ENCODE measurements at regions not wholly inside any gene's neighbourhood (a gene's known extent, or its start where the extent isn't known, plus 50 kb on each side); places are given as distances from the start of the nearest gene placed in this dataset.
"Not testable (repeated sequence)": the region's sequence is repeated elsewhere in the genome, so short reads cannot be mapped to it uniquely, and the experiment has no call there.

DNA sequence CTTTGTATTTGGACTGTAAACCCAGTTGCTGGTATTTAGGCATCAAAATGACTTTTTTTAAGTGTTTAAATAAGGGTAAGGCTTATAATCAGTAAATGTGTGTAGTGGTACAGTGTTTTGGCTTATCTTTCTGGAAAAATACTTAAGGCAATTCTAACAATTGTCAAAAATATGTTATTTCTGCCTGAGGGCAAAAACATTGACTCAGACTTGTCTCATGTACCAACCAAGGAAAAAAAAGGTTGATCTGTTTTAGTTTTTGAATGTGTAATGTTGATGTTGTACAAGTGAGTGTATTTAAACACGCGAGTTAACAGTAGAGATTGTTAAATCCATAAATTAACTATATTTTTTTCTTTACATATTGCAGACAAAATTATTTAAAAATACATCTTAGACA, 277.8 kb upstream of the TYRP1 start:
- H3K27ac Mint-ChIP-seq, result no peak overlapping the region
- no peaks in the 10 kb centered on the region for H3K36me3 Mint-ChIP-seq
- no peaks in the 10 kb centered on the region for H3K27me3 Mint-ChIP-seq
- no peak overlapping the region for H3K4me3 Mint-ChIP-seq
- no peaks in the 10 kb centered on the region for H3K4me1 Mint-ChIP-seq
- H3K9me3 Mint-ChIP-seq, result peaks cover 3 to 29% (median 8%) of the 10 kb centered on the region in 3 donors

DNA sequence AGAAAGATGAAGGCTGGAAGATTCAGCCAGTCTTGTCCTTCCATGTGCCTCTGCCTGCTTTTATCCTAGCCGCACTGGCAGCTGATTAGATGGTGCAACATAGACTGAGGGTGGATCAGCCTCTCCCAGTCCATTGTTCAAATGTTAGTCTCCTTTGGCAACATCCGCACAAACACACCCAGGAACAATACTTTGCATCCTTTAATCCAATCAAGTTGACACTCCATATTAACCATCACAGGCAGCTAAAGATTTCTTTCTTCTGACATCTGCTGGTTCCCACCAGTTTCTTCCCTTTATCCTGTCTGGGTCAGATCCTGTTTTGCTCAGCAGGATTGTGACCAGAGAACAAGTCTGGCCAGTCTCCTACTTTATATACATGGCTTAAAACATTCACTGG, 276.5 kb upstream of the TYRP1 start:
- Mint-ChIP-seq H3K27ac (no peak overlapping the region), H3K36me3 (no peaks in the 10 kb centered on the region), H3K27me3 (no peaks in the 10 kb centered on the region), H3K4me1 (no peaks in the 10 kb centered on the region), H3K4me3 (no peak overlapping the region), H3K9me3 (peaks cover 3 to 25% (median 5%) of the 10 kb centered on the region in 3 donors)

DNA sequence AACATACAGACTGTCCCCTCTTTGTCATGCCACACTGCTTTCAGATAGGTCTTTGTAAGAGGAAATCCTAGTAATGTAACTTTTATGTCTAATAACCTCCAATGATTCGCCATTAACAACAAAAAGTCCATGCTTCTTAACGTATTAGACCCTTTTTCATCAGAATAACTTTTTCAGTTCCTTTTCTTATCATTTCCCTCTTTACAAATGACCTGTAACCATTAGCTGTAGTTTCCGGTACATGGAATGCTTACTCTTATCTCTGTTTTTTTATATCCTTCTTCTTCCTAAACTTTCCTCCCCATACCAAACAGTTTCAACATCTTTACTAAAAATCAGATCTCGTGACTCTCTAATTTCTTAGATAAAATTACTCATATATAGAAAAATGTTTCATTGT, 268.9 kb upstream of the TYRP1 start:
- Mint-ChIP-seq H3K27me3 (no peaks in the 10 kb centered on the region), H3K4me1 (no peaks in the 10 kb centered on the region), H3K9me3 (peaks cover 0 to 4% (median 0%) of the 10 kb centered on the region in 3 donors), H3K4me3 (no peak overlapping the region), H3K36me3 (peaks cover 1% of the 10 kb centered on the region), H3K27ac (no peak overlapping the region)

DNA sequence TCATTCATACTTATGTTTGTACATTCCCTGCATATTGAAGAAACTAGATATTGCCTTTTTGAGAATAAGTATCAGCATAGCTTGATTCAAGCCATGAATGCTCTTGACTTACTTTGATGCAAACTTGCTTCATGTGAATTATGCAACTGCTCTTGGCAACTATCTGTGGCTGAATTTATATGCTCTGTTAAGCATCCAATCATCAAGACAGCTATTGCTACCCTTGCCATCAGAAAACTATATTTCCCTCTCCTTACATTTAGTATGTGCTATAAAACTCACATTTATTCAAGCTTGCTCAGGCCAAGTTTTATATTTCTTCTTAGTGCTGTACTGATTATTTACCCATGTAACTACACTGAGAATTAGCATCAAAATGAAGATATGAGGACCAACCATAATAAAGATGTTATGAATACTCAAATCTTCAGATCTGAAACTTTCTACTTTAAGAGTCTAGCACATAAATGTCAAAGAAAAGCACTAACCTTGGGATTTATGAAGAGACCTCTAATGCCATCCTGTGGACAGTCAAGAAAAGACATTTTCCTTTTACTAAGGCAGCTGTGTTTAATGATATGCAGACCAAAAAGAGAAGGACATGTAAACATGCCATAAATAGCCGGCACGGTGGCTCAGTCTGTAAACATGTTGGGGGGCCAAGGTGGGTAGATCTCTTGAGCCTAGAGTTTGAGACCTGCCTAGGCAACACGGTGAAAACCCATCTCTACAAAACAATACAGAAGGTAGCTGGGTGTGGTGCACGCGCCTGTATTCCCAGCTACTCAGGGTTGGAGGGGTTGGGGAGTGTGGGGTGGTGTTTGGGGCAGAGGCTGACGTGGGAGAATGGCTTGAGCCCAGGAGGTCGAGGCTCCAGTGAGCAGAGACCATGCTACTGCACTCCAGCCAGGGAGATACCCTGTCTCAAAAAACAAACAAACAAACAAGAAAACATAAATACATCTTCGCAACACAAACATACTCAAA, 267.0 kb upstream of the TYRP1 start:
- no peak overlapping the region for H3K27ac Mint-ChIP-seq
- no peaks in the 10 kb centered on the region for H3K27me3 Mint-ChIP-seq
- H3K9me3 Mint-ChIP-seq, result peaks cover 0 to 4% (median 0%) of the 10 kb centered on the region in 3 donors
- H3K36me3 Mint-ChIP-seq, result peaks cover 1% of the 10 kb centered on the region
- H3K4me1 Mint-ChIP-seq, result no peaks in the 10 kb centered on the region
- no peak overlapping the region for H3K4me3 Mint-ChIP-seq

DNA sequence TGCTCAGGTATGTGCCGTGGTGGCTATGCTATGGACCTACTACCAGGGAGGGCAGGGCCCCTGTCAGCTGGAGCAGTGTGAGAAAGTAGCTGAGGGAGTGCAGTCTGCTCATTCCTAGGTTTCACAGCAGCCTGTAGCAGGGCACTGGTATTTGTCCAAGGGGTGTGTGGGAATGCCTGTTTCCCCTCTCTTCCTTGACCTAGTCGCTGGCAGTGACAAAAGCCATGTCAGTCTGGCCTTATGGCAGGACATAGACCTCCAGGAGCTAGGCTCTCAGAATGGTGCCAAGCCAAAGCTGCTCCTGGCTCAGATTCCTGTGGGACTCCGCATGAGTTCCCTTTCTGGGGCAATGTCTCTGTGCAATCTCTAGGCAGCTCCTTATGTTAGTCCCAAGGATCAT, 253.9 kb upstream of the TYRP1 start:
- Mint-ChIP-seq H3K9me3 (peaks cover 0 to 28% (median 3%) of the 10 kb centered on the region in 3 donors), H3K4me3 (no peak overlapping the region), H3K27me3 (no peaks in the 10 kb centered on the region), H3K27ac (peak overlapping the region in 1 of 3 donors; percentile 6), H3K36me3 (no peaks in the 10 kb centered on the region), H3K4me1 (no peaks in the 10 kb centered on the region)

DNA sequence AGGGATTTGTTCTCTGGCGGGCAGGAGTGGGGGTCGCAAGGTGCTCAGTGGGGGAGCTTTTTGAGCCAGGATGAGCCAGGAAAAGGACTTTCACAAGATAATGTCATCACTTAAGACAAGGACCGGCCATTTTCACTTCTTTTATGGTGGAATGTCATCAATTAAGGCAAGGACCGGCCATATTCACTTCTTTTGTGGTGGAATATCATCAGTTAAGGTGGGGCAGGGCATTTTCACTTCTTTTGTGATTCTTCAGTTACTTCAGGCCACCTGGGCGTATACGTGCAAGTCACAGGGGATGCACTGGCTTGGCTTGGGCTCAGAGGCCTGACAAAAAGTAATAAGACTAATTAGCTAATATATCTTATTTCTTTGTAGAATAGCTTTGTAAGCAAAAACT, 252.1 kb upstream of the TYRP1 start:
- H3K27me3 Mint-ChIP-seq, H3K4me3 Mint-ChIP-seq, H3K27ac Mint-ChIP-seq, H3K36me3 Mint-ChIP-seq, H3K4me1 Mint-ChIP-seq: not testable (repeated sequence)
- peaks cover 0 to 28% (median 8%) of the 10 kb centered on the region in 3 donors for H3K9me3 Mint-ChIP-seq

DNA sequence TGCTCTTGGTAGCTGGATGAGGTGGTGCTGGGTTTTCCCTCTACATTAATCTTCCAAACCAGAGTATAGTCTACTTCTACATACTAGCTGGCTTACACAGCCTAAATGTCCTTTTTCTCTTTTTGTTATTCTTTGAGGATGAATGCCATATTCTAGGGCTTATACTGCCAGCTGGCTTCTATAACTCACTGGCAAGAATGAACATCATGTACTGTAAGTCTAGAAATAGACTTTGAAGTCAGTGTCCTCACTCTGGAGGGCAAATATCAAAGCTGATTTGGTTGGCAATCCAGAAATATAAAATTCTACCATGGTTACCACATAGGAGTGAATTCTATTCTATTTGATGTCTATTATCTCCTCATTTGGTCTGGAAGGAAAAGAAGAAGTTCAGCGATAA, 251.7 kb upstream of the TYRP1 start:
- Mint-ChIP-seq H3K4me1 (no peaks in the 10 kb centered on the region), H3K4me3 (no peak overlapping the region), H3K36me3 (no peaks in the 10 kb centered on the region), H3K27ac (no peak overlapping the region), H3K9me3 (peaks cover 0 to 28% (median 10%) of the 10 kb centered on the region in 3 donors), H3K27me3 (no peaks in the 10 kb centered on the region)

DNA sequence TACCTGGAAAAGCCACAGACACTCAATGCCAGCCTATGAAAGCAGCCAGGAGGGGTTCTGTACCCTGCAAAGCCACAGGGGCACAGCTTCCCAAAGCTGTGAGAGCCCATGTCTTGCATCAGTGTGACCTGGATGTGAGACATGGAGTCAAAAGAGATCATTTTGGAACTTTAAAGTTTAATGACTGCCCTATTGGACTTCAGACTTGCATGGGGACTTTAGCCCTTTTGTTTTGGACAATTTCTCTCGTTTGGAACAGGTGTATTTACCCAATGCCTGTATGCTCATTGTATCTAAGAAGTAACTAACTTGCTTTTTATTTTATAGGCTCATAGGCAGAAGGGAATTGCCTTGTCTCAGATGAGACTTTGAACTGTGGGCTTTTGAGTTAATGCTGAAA, 244.9 kb upstream of the TYRP1 start:
- Mint-ChIP-seq H3K27me3 (no peaks in the 10 kb centered on the region), H3K36me3 (no peaks in the 10 kb centered on the region), H3K9me3 (peaks cover 0 to 15% (median 11%) of the 10 kb centered on the region in 3 donors), H3K4me1 (no peaks in the 10 kb centered on the region), H3K27ac (no peak overlapping the region), H3K4me3 (no peak overlapping the region)

DNA sequence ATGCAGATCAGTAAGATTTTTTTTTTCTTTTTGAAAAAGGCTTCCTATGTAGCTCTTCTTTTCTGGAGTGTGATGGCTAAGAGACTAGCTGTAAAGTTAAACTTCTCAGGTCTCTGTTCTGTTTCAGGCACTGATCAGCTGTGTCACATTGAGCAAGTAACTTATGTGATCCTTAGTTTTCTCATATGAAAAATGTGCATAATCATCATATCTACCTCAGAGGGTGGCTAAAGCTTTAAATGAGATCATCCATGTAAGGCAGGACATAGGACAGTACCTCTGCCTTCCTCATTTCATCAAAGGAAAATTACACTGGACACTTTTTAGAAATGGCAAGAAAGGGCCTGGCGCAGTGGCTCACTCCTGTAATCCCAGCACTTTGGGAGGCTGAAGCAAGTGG, 235.9 kb upstream of the TYRP1 start:
- no peaks in the 10 kb centered on the region for H3K27me3 Mint-ChIP-seq
- H3K36me3 Mint-ChIP-seq, result no peaks in the 10 kb centered on the region
- no peak overlapping the region for H3K27ac Mint-ChIP-seq
- no peak overlapping the region for H3K4me3 Mint-ChIP-seq
- H3K4me1 Mint-ChIP-seq, result no peaks in the 10 kb centered on the region
- peaks cover 0 to 6% (median 1%) of the 10 kb centered on the region in 3 donors for H3K9me3 Mint-ChIP-seq

DNA sequence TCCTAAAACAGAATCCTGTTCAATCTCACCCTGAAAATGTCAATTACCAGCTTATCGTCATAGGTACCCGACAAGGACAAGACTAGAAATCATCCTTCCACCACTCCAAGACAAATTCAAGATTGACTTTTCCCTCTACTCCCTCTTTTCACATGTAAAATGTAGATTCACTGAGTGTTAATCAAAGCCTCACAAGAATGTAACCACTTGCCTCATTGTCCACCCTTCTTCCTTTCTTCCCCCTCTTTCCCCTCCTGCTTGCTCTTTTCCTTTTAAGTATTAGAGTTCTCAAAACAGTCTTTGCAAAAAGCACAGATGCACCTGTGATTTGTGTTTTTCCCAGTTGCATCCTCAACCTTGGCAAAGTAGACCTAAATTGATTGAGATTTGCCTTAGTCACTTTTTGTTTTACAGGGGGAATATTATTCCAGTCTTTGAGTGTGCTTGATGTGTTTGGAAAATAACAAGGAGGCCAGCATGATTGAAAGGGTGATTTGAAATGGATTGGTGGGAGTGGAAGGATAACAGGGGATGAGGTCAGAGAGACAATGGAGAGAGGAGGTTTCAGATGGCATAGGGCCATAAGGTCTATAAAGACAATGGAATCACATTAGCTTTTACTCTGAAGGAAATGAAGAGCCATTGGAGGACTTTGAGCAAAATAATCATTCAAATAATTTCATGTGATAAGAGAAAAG, 231.3 kb upstream of the TYRP1 start:
- no peaks in the 10 kb centered on the region for H3K4me1 Mint-ChIP-seq
- H3K36me3 Mint-ChIP-seq, result no peaks in the 10 kb centered on the region
- H3K27ac Mint-ChIP-seq, result peak overlapping the region in 1 of 3 donors; percentile 64
- H3K9me3 Mint-ChIP-seq, result peaks cover 0 to 6% (median 0%) of the 10 kb centered on the region in 3 donors
- no peaks in the 10 kb centered on the region for H3K27me3 Mint-ChIP-seq
- no peak overlapping the region for H3K4me3 Mint-ChIP-seq

DNA sequence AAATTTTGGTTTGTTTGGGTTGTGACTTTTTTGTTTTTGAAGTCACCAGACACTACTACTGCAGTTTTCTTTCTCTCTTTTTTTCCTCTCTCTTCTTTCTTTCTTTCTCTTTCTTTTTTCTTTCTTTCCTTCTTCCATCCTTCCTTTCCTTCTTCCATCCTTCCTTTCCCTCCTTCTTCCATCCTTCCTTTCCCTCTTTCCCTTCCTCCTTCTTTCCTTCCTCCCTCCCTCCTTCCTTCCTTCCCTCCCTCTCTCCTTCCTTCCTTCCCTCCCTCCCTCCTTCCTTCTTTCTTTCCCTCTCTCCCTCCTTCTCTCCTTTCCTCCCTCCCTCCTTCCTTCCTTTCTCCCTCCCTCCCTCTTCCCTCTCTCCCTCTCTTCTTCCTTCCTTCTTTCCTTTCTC, 230.3 kb upstream of the TYRP1 start:
- Mint-ChIP-seq H3K27me3 (no peaks in the 10 kb centered on the region), H3K36me3 (no peaks in the 10 kb centered on the region), H3K4me3 (no peak overlapping the region), H3K4me1 (no peaks in the 10 kb centered on the region), H3K9me3 (peaks cover 0 to 6% (median 0%) of the 10 kb centered on the region in 3 donors), H3K27ac (no peak overlapping the region)

DNA sequence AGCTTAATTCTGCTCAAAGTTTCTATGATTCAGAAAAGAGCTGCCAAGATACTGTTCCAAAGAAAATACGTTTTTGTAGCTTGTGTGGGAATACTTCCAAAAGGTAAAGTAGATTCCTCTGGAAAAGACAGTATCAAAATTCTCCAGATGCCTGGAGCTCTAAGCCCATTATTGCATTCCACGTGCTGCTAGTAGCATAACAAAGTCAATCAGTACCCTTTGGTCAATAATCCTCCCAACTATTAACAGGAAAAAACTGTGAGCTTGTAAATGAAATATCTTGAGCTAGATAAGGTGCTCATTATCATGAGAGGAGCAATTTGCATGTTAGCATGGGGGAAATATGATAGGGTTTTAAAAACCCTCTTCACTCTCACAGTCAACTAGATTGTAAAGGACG, 229.5 kb upstream of the TYRP1 start:
- Mint-ChIP-seq H3K36me3 (no peaks in the 10 kb centered on the region), H3K9me3 (peaks cover 0 to 6% (median 0%) of the 10 kb centered on the region in 3 donors), H3K27me3 (no peaks in the 10 kb centered on the region), H3K4me1 (no peaks in the 10 kb centered on the region), H3K27ac (no peak overlapping the region), H3K4me3 (no peak overlapping the region)

DNA sequence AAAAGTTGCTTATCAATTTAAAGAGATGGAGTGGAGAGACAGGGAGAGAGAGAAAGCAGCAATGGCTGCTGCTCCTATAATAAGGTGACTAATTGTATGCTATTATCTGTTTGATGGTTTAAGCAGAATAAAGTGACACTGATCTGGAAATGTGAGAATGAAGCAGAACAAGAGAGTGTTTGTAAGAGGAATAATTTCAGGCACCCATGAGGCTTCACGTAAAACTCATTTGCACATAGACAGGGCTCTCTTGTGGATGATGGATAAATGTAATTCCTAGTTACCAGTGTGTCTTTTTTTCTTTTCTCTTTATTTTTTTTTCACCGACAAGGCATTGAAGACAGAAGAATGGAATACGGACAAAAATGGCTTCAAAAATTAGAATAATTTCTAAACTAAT, 228.8 kb upstream of the TYRP1 start:
- H3K4me1 Mint-ChIP-seq, result no peaks in the 10 kb centered on the region
- no peak overlapping the region for H3K27ac Mint-ChIP-seq
- no peak overlapping the region for H3K4me3 Mint-ChIP-seq

DNA sequence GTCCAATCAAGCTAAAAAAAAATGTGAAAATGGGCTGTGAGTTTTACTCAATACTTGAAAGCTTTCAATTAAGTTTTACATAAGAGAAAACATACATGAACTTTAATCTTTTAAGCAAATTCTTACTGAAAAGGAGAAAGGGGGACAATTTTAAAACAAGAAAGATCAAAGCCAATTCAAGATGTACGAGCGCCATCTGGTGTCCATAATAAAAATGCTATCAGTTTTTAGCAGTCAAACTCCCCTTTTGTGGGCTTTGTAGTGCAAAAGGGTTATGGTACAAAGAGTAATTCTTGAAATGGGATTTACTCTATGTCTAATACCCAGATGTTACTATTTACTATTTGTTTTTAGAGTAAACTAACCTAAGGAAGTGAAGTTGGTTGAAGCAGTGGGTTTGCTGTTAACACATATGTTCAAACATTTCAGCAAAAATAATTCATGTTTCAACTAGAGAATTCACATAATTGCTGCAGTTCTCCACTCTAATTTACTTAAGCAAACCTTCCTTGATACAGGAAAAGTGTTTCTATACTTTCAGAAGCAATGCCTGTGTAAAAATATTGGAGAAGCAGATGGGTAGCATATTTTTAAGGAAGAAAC, 228.2 kb upstream of the TYRP1 start:
- Mint-ChIP-seq H3K9me3 (peaks cover 0 to 6% (median 0%) of the 10 kb centered on the region in 3 donors), H3K4me3 (no peak overlapping the region), H3K4me1 (no peaks in the 10 kb centered on the region), H3K36me3 (no peaks in the 10 kb centered on the region), H3K27me3 (no peaks in the 10 kb centered on the region), H3K27ac (no peak overlapping the region)

More for the DNA sequence above, 228.8 kb upstream of the TYRP1 start:
- H3K9me3 Mint-ChIP-seq, result peaks cover 0 to 6% (median 0%) of the 10 kb centered on the region in 3 donors
- H3K36me3 Mint-ChIP-seq, result no peaks in the 10 kb centered on the region
- H3K27me3 Mint-ChIP-seq, result no peaks in the 10 kb centered on the region

DNA sequence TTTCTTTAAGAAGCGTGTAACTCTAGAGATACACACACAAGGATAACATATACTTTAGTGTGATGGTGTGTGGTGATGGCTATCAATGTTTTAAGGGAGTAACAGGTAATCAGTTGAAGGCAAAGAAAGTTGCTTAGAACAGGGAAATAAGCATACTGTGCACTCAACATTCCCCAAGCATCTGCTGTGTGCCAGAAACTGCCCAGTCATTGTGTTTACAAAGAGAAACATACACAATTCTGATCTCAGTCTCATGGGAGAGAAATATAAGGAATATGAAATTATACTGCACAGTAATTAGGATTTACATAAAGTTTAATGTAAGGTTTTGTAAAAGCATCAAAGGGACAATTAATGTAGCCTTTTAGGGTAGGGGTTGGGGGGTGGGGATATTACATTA, 224.1 kb upstream of the TYRP1 start:
- Mint-ChIP-seq H3K4me1 (no peaks in the 10 kb centered on the region), H3K9me3 (peaks cover 0 to 4% (median 0%) of the 10 kb centered on the region in 3 donors), H3K36me3 (no peaks in the 10 kb centered on the region), H3K27ac (no peak overlapping the region), H3K4me3 (no peak overlapping the region), H3K27me3 (no peaks in the 10 kb centered on the region)
